H9 (cell line): ENCODE measurements at regions not wholly inside any gene's neighbourhood (a gene's known extent, or its start where the extent isn't known, plus 50 kb on each side); places are given as distances from the start of the nearest gene placed in this dataset.

Experiments
- DNase-seq: peaks from one replicate; pipeline ENCODE4 v3.0.0-alpha.2; 2017
- H2AFZ ChIP-seq: one replicate; pipeline ENCODE4 v1.6.1; 2013; ENCODE audit warnings: mild to moderate bottlenecking, low read length, control low read depth, moderate library complexity
- H2AK5ac ChIP-seq: 2 replicates; pipeline ENCODE4 v1.6.1; 2013; ENCODE audit warnings: low read length, control low read depth, mixed read lengths; ENCODE audit not compliant: insufficient read length
- H2BK120ac ChIP-seq: one replicate; pipeline ENCODE4 v1.6.1; 2013; ENCODE audit warnings: low read depth, mild to moderate bottlenecking, low read length, control low read depth, inconsistent platforms; ENCODE audit not compliant: poor library complexity, severe bottlenecking
- H2BK12ac ChIP-seq: 2 replicates; pipeline ENCODE4 v1.6.1; 2013; ENCODE audit warnings: low read length, control low read depth, mixed read lengths, low read depth; ENCODE audit not compliant: insufficient read length
- H2BK15ac ChIP-seq: 2 replicates; pipeline ENCODE4 v1.6.1; 2013; ENCODE audit warnings: low read depth, low read length, control low read depth
- H2BK20ac ChIP-seq: one replicate; pipeline ENCODE4 v1.6.1; 2013; ENCODE audit warnings: low read depth, mild to moderate bottlenecking, low read length, control low read depth, inconsistent platforms; ENCODE audit not compliant: poor library complexity, severe bottlenecking
- H2BK5ac ChIP-seq: 2 replicates; pipeline ENCODE4 v1.6.1; 2013; ENCODE audit warnings: low read length, control low read depth, mixed read lengths; ENCODE audit not compliant: insufficient read length
- H3K14ac ChIP-seq: 2 replicates; pipeline ENCODE4 v1.6.1; 2013; ENCODE audit warnings: low read length, control low read depth; ENCODE audit not compliant: insufficient read depth
- H3K18ac ChIP-seq: 2 replicates; pipeline ENCODE4 v1.6.1; 2013; ENCODE audit warnings: low read depth, mild to moderate bottlenecking, mixed read lengths, low read length, control low read depth; ENCODE audit not compliant: insufficient read length
- H3K23ac ChIP-seq: 2 replicates; pipeline ENCODE4 v1.6.1; 2013; ENCODE audit warnings: low read length, control low read depth, mixed read lengths, low read depth; ENCODE audit not compliant: insufficient read length
- H3K23me2 ChIP-seq: 2 replicates; pipeline ENCODE4 v1.6.1; 2013; ENCODE audit warnings: low read depth, mild to moderate bottlenecking, mixed read lengths, low read length, control low read depth; ENCODE audit not compliant: insufficient read length, poor library complexity, severe bottlenecking
- H3K27ac ChIP-seq: 2 replicates; pipeline ENCODE4 v1.5.1; 2013; ENCODE audit warnings: low read length, control low read depth, mixed read lengths, low read depth; ENCODE audit not compliant: insufficient read length
- H3K27me3 ChIP-seq: 2 replicates; pipeline ENCODE4 v1.6.1; 2013; ENCODE audit warnings: low read length, control low read depth, inconsistent platforms; ENCODE audit not compliant: insufficient read depth
- H3K4ac ChIP-seq: 2 replicates; pipeline ENCODE4 v1.6.1; 2013; ENCODE audit warnings: low read depth, mild to moderate bottlenecking, control low read depth, inconsistent platforms, low read length, moderate library complexity
- H3K4me1 ChIP-seq: 2 replicates; pipeline ENCODE4 v1.6.1; 2013; ENCODE audit warnings: low read length, control low read depth, inconsistent platforms; ENCODE audit not compliant: insufficient read depth
- H3K4me2 ChIP-seq: 2 replicates; pipeline ENCODE4 v1.6.1; 2013; ENCODE audit warnings: low read length, control low read depth, mixed read lengths; ENCODE audit not compliant: insufficient read length, insufficient read depth
- H3K56ac ChIP-seq: 2 replicates; pipeline ENCODE4 v1.6.1; 2013; ENCODE audit warnings: low read depth, mild to moderate bottlenecking, mixed read lengths, low read length, control low read depth; ENCODE audit not compliant: insufficient read length
- H3K79me1 ChIP-seq: 2 replicates; pipeline ENCODE4 v1.6.1; 2013; ENCODE audit warnings: low read depth, mild to moderate bottlenecking, moderate library complexity, low read length, control low read depth, inconsistent platforms; ENCODE audit not compliant: insufficient read depth, poor library complexity, severe bottlenecking
- H3K79me2 ChIP-seq: 2 replicates; pipeline ENCODE4 v1.6.1; 2013; ENCODE audit warnings: low read length, control low read depth, inconsistent platforms; ENCODE audit not compliant: insufficient read depth
- H3K9ac ChIP-seq: 2 replicates; pipeline ENCODE4 v1.6.1; 2013; ENCODE audit warnings: low read length, control low read depth, mixed read lengths; ENCODE audit not compliant: insufficient read length; ENCODE audit errors: extremely low read depth
- H3K9me3 ChIP-seq: one replicate; pipeline ENCODE4 v1.6.1; 2013; ENCODE audit warnings: low read depth, low read length, inconsistent platforms; ENCODE audit not compliant: control insufficient read depth
- H3T11ph ChIP-seq: one replicate; pipeline ENCODE4 v1.6.1; 2013; ENCODE audit warnings: mild to moderate bottlenecking, low read length, control low read depth, inconsistent platforms
- H4K20me1 ChIP-seq: one replicate; pipeline ENCODE4 v1.6.1; 2013; ENCODE audit not compliant: control insufficient read depth, insufficient read length, insufficient read depth
- H4K5ac ChIP-seq: 2 replicates; pipeline ENCODE4 v1.6.1; 2013; ENCODE audit warnings: low read depth, mild to moderate bottlenecking, mixed read lengths, low read length, control low read depth; ENCODE audit not compliant: insufficient read length
- H4K8ac ChIP-seq: replicated peaks from 2 replicates; pipeline ENCODE4 v1.6.1; 2013; ENCODE audit warnings: low read length, control low read depth, mixed read lengths, low read depth; ENCODE audit not compliant: insufficient read length
- H4K91ac ChIP-seq: 2 replicates; pipeline ENCODE4 v1.6.1; 2013; ENCODE audit warnings: low read depth, mild to moderate bottlenecking, moderate library complexity, mixed read lengths, low read length, control low read depth; ENCODE audit not compliant: insufficient read length
- H3K27ac Mint-ChIP-seq, 3 experiments: 2 replicates in 2 of 3; 3 replicates in 1 of 3; pipeline ENCODE4 v1.8.0; 2020 to 2021; ENCODE audit warnings: mixed read lengths in 3 of 3, mild to moderate bottlenecking in 1 of 3, moderate library complexity in 1 of 3
- H3K27me3 Mint-ChIP-seq: 2 replicates; pipeline ENCODE4 v1.8.0; 2021; ENCODE audit warnings: low read depth, mild to moderate bottlenecking, moderate library complexity, mixed read lengths
- H3K36me3 Mint-ChIP-seq, 3 experiments: 2 replicates in 2 of 3; 3 replicates in 1 of 3; pipeline ENCODE4 v1.8.0; 2020 to 2021; ENCODE audit warnings: low read depth in 3 of 3, mixed read lengths in 3 of 3; ENCODE audit not compliant: insufficient read depth in 1 of 3
- H3K4me1 Mint-ChIP-seq, 2 experiments: 2 replicates each; pipeline ENCODE4 v1.8.0; 2020; ENCODE audit warnings: mixed read lengths in 2 of 2
- H3K4me3 Mint-ChIP-seq, 2 experiments: 2 replicates in 1 of 2; 3 replicates in 1 of 2; pipeline ENCODE4 v1.8.0; 2020 to 2021; ENCODE audit warnings: mild to moderate bottlenecking in 2 of 2, mixed read lengths in 2 of 2, moderate library complexity in 1 of 2
- H3K9me3 Mint-ChIP-seq, 2 experiments: 2 replicates in 1 of 2; 3 replicates in 1 of 2; pipeline ENCODE4 v1.8.0; 2020; ENCODE audit warnings: mild to moderate bottlenecking in 2 of 2, mixed read lengths in 2 of 2, moderate library complexity in 1 of 2
- WGBS: extraction: QIAGEN DNeasy Blood & Tissue Kit; methylation state at CpG from one replicate; pipeline ENCODE4 v1.1.7; 2013; ENCODE audit warnings: missing lambda C conversion rate, low lambda C conversion rate, mixed read lengths; ENCODE audit not compliant: insufficient read length; ENCODE audit errors: extremely low coverage; 5-methylcytosine and 5-hydroxymethylcytosine counted together
- TF ChIP-seq, protein P1 (sequence below): fragments of 200-600 bp; sonication (generic); conservative IDR thresholded peaks from 3 replicates; pipeline ENCODE4 v1.8.0; 2021; ENCODE audit warnings: antibody characterized with exemption, mild to moderate bottlenecking

GRCh38 chr4:162804351-162804924 is 362.3 kb downstream of the NAF1 start:
- Histone ChIP-seq H3K27me3 (no peaks in the 10 kb centered on the region), H3K79me1 (no peaks in the 10 kb centered on the region), H3K14ac (no peak overlapping the region), H3K27ac (no peak overlapping the region), H4K20me1 (no peaks in the 10 kb centered on the region), H2BK12ac (no peak overlapping the region), H3K4ac (no peak overlapping the region), H2BK15ac (no peak overlapping the region), H3K18ac (no peak overlapping the region), H3K4me2 (no peak overlapping the region), H4K5ac (no peak overlapping the region), H4K8ac (no peak overlapping the region), H3K23me2 (no peaks in the 10 kb centered on the region), H3K79me2 (no peaks in the 10 kb centered on the region), H2BK5ac (no peak overlapping the region), H2AK5ac (no peak overlapping the region), H2BK20ac (no peak overlapping the region), H3T11ph (no peak overlapping the region), H2AFZ (peak overlapping the region; percentile 50), H3K56ac (no peak overlapping the region), H2BK120ac (no peak overlapping the region), H3K4me1 (0 out of 2 replicates have a peak, but pooled peaks cover 2% of the 10 kb centered on the region), H3K9ac (no peak overlapping the region), H3K9me3 (no peaks in the 10 kb centered on the region), H3K23ac (no peak overlapping the region), H4K91ac (no peak overlapping the region)
- no CpG with 5 or more reads among the region's 4 CpGs for WGBS
- no peaks in the 10 kb centered on the region for H3K4me1 Mint-ChIP-seq
- no peak for DNase-seq
- H3K9me3 Mint-ChIP-seq, result peaks cover 0 to 6% of the 10 kb centered on the region in 2 experiments; a peak in 1 of 5 replicates
- no peaks in the 10 kb centered on the region for H3K27me3 Mint-ChIP-seq
- TF ChIP-seq, protein P1, sequence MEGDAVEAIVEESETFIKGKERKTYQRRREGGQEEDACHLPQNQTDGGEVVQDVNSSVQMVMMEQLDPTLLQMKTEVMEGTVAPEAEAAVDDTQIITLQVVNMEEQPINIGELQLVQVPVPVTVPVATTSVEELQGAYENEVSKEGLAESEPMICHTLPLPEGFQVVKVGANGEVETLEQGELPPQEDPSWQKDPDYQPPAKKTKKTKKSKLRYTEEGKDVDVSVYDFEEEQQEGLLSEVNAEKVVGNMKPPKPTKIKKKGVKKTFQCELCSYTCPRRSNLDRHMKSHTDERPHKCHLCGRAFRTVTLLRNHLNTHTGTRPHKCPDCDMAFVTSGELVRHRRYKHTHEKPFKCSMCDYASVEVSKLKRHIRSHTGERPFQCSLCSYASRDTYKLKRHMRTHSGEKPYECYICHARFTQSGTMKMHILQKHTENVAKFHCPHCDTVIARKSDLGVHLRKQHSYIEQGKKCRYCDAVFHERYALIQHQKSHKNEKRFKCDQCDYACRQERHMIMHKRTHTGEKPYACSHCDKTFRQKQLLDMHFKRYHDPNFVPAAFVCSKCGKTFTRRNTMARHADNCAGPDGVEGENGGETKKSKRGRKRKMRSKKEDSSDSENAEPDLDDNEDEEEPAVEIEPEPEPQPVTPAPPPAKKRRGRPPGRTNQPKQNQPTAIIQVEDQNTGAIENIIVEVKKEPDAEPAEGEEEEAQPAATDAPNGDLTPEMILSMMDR, result no peak
- H3K27ac Mint-ChIP-seq, result no peak overlapping the region
- H3K36me3 Mint-ChIP-seq, result no peaks in the 10 kb centered on the region
- no peak overlapping the region for H3K4me3 Mint-ChIP-seq
